Muscle layer of duodenum (tissue), 2 donors: ENCODE measurements at regions not wholly inside any gene's neighbourhood (a gene's known extent, or its start where the extent isn't known, plus 50 kb on each side); places are given as distances from the start of the nearest gene placed in this dataset.

Experiments used
- H3K27ac ChIP-seq: one replicate; pipeline ENCODE4 v1.7.0; 2013; ENCODE audit warnings: mild to moderate bottlenecking, low read length
- H3K27me3 ChIP-seq: one replicate; pipeline ENCODE4 v1.7.0; 2013; ENCODE audit warnings: low read depth, mild to moderate bottlenecking, control low read depth, low read length
- H3K36me3 ChIP-seq, 2 donors: one replicate each; pipeline ENCODE4 v1.7.0; 2013; ENCODE audit warnings: low read length in 2 of 2, control low read depth in 1 of 2, mild to moderate bottlenecking in 1 of 2; ENCODE audit not compliant: insufficient read depth in 2 of 2, control insufficient read depth in 1 of 2
- H3K4me1 ChIP-seq, 2 donors: one replicate each; pipeline ENCODE4 v1.7.0; 2013; ENCODE audit warnings: low read length in 2 of 2, mild to moderate bottlenecking in 2 of 2, control low read depth in 1 of 2, moderate library complexity in 1 of 2; ENCODE audit not compliant: insufficient read depth in 2 of 2, control insufficient read depth in 1 of 2
- H3K4me3 ChIP-seq, 2 donors: one replicate each; pipeline ENCODE4 v1.7.0; 2013; ENCODE audit warnings: low read length in 2 of 2, low read depth in 1 of 2, mild to moderate bottlenecking in 1 of 2
- H3K9me3 ChIP-seq, 2 donors: one replicate each; pipeline ENCODE4 v1.7.0; 2013; ENCODE audit warnings: low read length in 2 of 2, control low read depth in 1 of 2, mild to moderate bottlenecking in 1 of 2; ENCODE audit not compliant: control insufficient read depth in 1 of 2
- donor health status: healthy.

GRCh38 chr1:228917755-228918154 lies 182.5 kb downstream of the RHOU start:
- Histone ChIP-seq H3K27ac (no peak overlapping the region), H3K36me3 (no peaks in the 10 kb centered on the region), H3K27me3 (no peaks in the 10 kb centered on the region), H3K4me3 (no peak overlapping the region), H3K9me3 (no peaks in the 10 kb centered on the region), H3K4me1 (no peaks in the 10 kb centered on the region)

- Histone ChIP-seq H3K36me3 (no peaks in the 10 kb centered on the region), H3K27me3 (no peaks in the 10 kb centered on the region), H3K4me1 (no peaks in the 10 kb centered on the region), H3K9me3 (no peaks in the 10 kb centered on the region), H3K27ac (no peak overlapping the region), H3K4me3 (no peak overlapping the region)
Observed at GRCh38 chr1:228918335-228918734, 183.1 kb downstream of the RHOU start.

- no peaks in the 10 kb centered on the region for H3K36me3 ChIP-seq
- H3K27me3 ChIP-seq, result no peaks in the 10 kb centered on the region
- no peaks in the 10 kb centered on the region for H3K4me1 ChIP-seq
- H3K9me3 ChIP-seq, result no peaks in the 10 kb centered on the region
- no peak overlapping the region for H3K27ac ChIP-seq
- no peak overlapping the region for H3K4me3 ChIP-seq
Observed at GRCh38 chr1:228919914-228920313, 184.6 kb downstream of the RHOU start.

- Histone ChIP-seq H3K36me3 (no peaks in the 10 kb centered on the region), H3K4me3 (no peak overlapping the region), H3K27me3 (no peaks in the 10 kb centered on the region), H3K9me3 (no peaks in the 10 kb centered on the region), H3K27ac (no peak overlapping the region), H3K4me1 (no peaks in the 10 kb centered on the region)
Observed at GRCh38 chr1:228920831-228921230, 185.6 kb downstream of the RHOU start.

GRCh38 chr1:228921481-228921880 lies 186.2 kb downstream of the RHOU start:
- Histone ChIP-seq H3K4me3 (no peak overlapping the region), H3K36me3 (no peaks in the 10 kb centered on the region), H3K4me1 (no peaks in the 10 kb centered on the region), H3K27me3 (no peaks in the 10 kb centered on the region), H3K9me3 (no peaks in the 10 kb centered on the region), H3K27ac (no peak overlapping the region)

- Histone ChIP-seq H3K4me1 (no peaks in the 10 kb centered on the region), H3K36me3 (no peaks in the 10 kb centered on the region), H3K9me3 (no peaks in the 10 kb centered on the region), H3K4me3 (no peak overlapping the region), H3K27ac (no peak overlapping the region), H3K27me3 (no peaks in the 10 kb centered on the region)
Observed at GRCh38 chr1:228922722-228923376, 187.6 kb downstream of the RHOU start.

- H3K27me3 ChIP-seq, result no peaks in the 10 kb centered on the region
Observed at GRCh38 chr1:228923973-228924686, 188.9 kb downstream of the RHOU start.

GRCh38 chr1:228925691-228926090 lies 190.4 kb downstream of the RHOU start:
- Histone ChIP-seq H3K27ac (no peak overlapping the region), H3K36me3 (no peaks in the 10 kb centered on the region), H3K4me3 (no peak overlapping the region), H3K27me3 (no peaks in the 10 kb centered on the region), H3K9me3 (no peaks in the 10 kb centered on the region), H3K4me1 (no peaks in the 10 kb centered on the region)

More at GRCh38 chr1:228923973-228924686, 188.9 kb downstream of the RHOU start:
- no peak overlapping the region for H3K27ac ChIP-seq
- no peak overlapping the region for H3K4me3 ChIP-seq
- no peaks in the 10 kb centered on the region for H3K9me3 ChIP-seq
- no peaks in the 10 kb centered on the region for H3K36me3 ChIP-seq
- no peaks in the 10 kb centered on the region for H3K4me1 ChIP-seq

GRCh38 chr1:228927421-228927820 lies 192.1 kb downstream of the RHOU start:
- Histone ChIP-seq H3K4me3 (no peak overlapping the region), H3K36me3 (no peaks in the 10 kb centered on the region), H3K27ac (no peak overlapping the region), H3K9me3 (no peaks in the 10 kb centered on the region), H3K27me3 (no peaks in the 10 kb centered on the region), H3K4me1 (no peaks in the 10 kb centered on the region)

- no peak overlapping the region for H3K27ac ChIP-seq
- no peaks in the 10 kb centered on the region for H3K36me3 ChIP-seq
- no peaks in the 10 kb centered on the region for H3K27me3 ChIP-seq
- H3K4me1 ChIP-seq, result no peaks in the 10 kb centered on the region
- no peak overlapping the region for H3K4me3 ChIP-seq
- no peaks in the 10 kb centered on the region for H3K9me3 ChIP-seq
Observed at GRCh38 chr1:228927946-228928898, 192.9 kb downstream of the RHOU start.

- no peak overlapping the region for H3K4me3 ChIP-seq
- H3K36me3 ChIP-seq, result no peaks in the 10 kb centered on the region
- no peaks in the 10 kb centered on the region for H3K27me3 ChIP-seq
- no peaks in the 10 kb centered on the region for H3K4me1 ChIP-seq
- H3K27ac ChIP-seq, result no peak overlapping the region
- H3K9me3 ChIP-seq, result no peaks in the 10 kb centered on the region
Observed at GRCh38 chr1:228929476-228930027, 194.3 kb downstream of the RHOU start.
